ENCODE measurements at regions not wholly inside any gene's neighbourhood (a gene's known extent, or its start where the extent isn't known, plus 50 kb on each side); places are given as distances from the start of the nearest gene placed in this dataset.

DNA sequence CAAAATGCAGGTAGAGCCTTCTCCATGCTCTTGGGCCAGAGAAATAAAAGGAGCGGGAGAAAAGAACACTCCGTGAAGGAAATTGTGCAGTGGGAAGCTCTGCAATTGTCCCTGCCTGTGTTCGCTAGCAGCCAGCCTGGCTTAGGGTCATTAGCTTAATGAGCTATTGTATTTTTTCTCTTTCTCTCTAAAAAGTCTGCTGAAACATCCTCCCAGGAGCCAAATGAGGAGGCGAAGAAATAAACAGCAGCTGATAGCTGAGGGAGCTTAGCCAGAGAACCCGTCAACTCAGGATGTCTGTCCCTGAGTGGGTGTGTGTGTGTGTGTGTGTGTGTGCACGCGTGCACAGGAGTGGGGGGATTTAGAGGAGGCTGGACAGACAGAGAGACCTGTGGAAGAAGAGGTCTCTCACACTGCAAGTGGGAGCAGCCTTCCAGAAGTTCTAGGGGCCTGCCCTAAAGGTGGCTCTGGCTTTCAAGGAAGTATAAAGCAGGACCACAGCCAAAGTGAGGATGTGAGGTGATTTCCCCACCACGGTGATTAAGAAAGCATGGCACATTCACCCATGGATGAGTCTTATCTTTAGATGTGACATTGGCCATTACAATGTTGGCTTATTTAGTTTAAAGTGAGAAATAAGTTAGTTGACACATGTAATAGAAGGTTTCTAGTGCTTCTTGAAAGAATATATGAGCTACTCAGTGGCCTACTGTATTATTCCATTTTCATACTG is 690.4 kb downstream of the RNF144A start:
- peaks cover 41% of the 10 kb centered on the region for H3K4me1 Mint-ChIP-seq (ENCODE audit: low read depth)
- intact Hi-C loops (cut with micrococcal nuclease), result no loop called here
- no peaks in the 10 kb centered on the region for H3K9me3 Mint-ChIP-seq
- no peaks in the 10 kb centered on the region for H3K27me3 Mint-ChIP-seq (ENCODE audit: insufficient read depth)
- DNase-seq (ENCODE audit: low spot score), result no peak
- H3K4me3 Mint-ChIP-seq, result no peak overlapping the region
- no peak overlapping the region for H3K27ac Mint-ChIP-seq
- no peaks in the 10 kb centered on the region for H3K36me3 Mint-ChIP-seq (ENCODE audit: low read depth)

GRCh38 chr2:7609556-7609955 is 692.3 kb downstream of the RNF144A start:
- no peaks in the 10 kb centered on the region for H3K27me3 Mint-ChIP-seq (ENCODE audit: insufficient read depth)
- no peaks in the 10 kb centered on the region for H3K36me3 Mint-ChIP-seq (ENCODE audit: low read depth)
- peak overlapping the region; percentile 62 for H3K27ac Mint-ChIP-seq
- H3K4me3 Mint-ChIP-seq, result no peak overlapping the region
- H3K4me1 Mint-ChIP-seq (ENCODE audit: low read depth), result peaks cover 41% of the 10 kb centered on the region
- intact Hi-C loops (cut with micrococcal nuclease), result no loop called here
- no peaks in the 10 kb centered on the region for H3K9me3 Mint-ChIP-seq
- DNase-seq (ENCODE audit: low spot score), result no peak

- intact Hi-C loops (cut with micrococcal nuclease), result no loop called here
- Mint-ChIP-seq H3K36me3 (ENCODE audit: low read depth) (no peaks in the 10 kb centered on the region), H3K27me3 (ENCODE audit: insufficient read depth) (no peaks in the 10 kb centered on the region), H3K9me3 (no peaks in the 10 kb centered on the region), H3K4me1 (ENCODE audit: low read depth) (peaks cover 41% of the 10 kb centered on the region), H3K4me3 (no peak overlapping the region), H3K27ac (peak overlapping the region; percentile 62)
- no peak for DNase-seq (ENCODE audit: low spot score)
Measured at GRCh38 chr2:7609974-7610373, 692.8 kb downstream of the RNF144A start.

DNA sequence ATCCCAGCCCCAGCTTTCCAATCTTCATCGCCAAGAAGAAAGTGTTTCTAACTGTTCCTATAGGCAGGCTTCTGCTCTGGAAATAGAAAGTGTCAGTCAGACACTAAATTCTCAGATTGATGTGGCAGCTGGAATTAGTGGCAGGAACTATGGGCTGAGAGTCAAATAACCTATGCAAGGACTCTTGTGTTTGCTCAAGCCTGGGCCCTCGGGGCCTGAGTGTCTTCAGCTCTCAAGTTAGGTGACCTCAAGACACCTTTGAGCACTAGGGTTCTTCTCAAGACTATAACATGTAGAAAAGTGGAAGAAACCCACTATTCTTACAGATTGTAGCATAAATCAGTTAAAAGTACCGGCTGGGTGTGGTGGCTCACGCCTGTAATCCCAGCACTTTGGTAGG is 694.5 kb downstream of the RNF144A start:
- H3K9me3 Mint-ChIP-seq, result no peaks in the 10 kb centered on the region
- no peaks in the 10 kb centered on the region for H3K27me3 Mint-ChIP-seq (ENCODE audit: insufficient read depth)
- no peak for DNase-seq (ENCODE audit: low spot score)
- H3K27ac Mint-ChIP-seq, result peak overlapping the region; percentile 30
- no peaks in the 10 kb centered on the region for H3K36me3 Mint-ChIP-seq (ENCODE audit: low read depth)
- peaks cover 40% of the 10 kb centered on the region for H3K4me1 Mint-ChIP-seq (ENCODE audit: low read depth)
- H3K4me3 Mint-ChIP-seq, result peak overlapping the region; percentile 48
- intact Hi-C loops (cut with micrococcal nuclease), result no loop called here

DNA sequence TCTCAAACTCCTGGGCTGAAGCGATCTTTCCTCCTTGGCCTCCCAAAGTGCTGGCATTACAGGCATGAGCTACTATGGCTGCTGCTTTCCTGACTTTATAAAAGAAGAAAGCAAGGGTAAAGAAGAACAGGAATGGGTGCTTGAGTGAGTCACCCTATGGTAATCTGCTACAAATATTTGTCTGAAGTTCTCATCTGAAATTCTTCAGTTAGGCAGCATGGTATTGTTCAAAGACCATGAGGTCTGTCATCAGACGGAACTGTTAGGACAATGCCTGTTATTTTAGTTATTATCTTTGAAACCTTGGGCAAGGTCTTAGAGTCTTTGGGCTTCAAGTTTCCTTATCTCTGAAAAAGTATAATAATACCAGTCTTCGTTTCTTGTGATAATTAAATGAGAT is 695.8 kb downstream of the RNF144A start:
- Mint-ChIP-seq H3K36me3 (ENCODE audit: low read depth) (no peaks in the 10 kb centered on the region), H3K4me3 (no peak overlapping the region), H3K27me3 (ENCODE audit: insufficient read depth) (no peaks in the 10 kb centered on the region), H3K4me1 (ENCODE audit: low read depth) (peaks cover 29% of the 10 kb centered on the region), H3K9me3 (no peaks in the 10 kb centered on the region), H3K27ac (no peak overlapping the region)
- DNase-seq (ENCODE audit: low spot score), result no peak
- intact Hi-C loops (cut with micrococcal nuclease), result no loop called here

DNA sequence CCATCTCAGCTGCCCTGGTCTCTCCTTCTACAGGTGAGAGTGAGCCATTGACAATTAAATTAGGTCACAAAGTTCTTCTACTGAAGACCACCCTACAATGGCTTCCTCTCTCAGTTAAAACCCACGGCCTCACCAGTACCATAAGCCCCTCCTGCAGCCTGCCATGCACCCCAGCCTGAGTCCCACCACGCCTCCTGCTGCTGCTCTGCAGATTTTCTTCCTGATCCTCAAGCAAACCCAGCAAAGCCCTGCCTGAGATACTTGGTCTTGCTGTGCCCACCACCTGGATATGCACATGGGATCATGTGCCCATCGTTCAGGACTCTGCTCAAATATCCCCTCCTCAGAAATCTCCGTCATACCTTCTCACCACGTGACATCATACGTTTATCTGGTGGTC is 696.6 kb downstream of the RNF144A start:
- no peaks in the 10 kb centered on the region for H3K36me3 Mint-ChIP-seq (ENCODE audit: low read depth)
- H3K27ac Mint-ChIP-seq, result no peak overlapping the region
- no peaks in the 10 kb centered on the region for H3K9me3 Mint-ChIP-seq
- intact Hi-C loops (cut with micrococcal nuclease), result no loop called here
- H3K4me3 Mint-ChIP-seq, result no peak overlapping the region
- H3K27me3 Mint-ChIP-seq (ENCODE audit: insufficient read depth), result no peaks in the 10 kb centered on the region
- DNase-seq (ENCODE audit: low spot score), result no peak
- peaks cover 25% of the 10 kb centered on the region for H3K4me1 Mint-ChIP-seq (ENCODE audit: low read depth)

- intact Hi-C loops (cut with micrococcal nuclease), result no loop called here
- H3K27me3 Mint-ChIP-seq (ENCODE audit: insufficient read depth), result no peaks in the 10 kb centered on the region
- peaks cover 6% of the 10 kb centered on the region for H3K36me3 Mint-ChIP-seq (ENCODE audit: low read depth)
Measured at GRCh38 chr2:7618031-7618430, 700.8 kb downstream of the RNF144A start.

GRCh38 chr2:7619203-7619970 is 702.2 kb downstream of the RNF144A start:
- Mint-ChIP-seq H3K27ac (no peak overlapping the region), H3K36me3 (ENCODE audit: low read depth) (peaks cover 6% of the 10 kb centered on the region), H3K9me3 (peaks cover 23% of the 10 kb centered on the region), H3K4me3 (no peak overlapping the region), H3K4me1 (ENCODE audit: low read depth) (peaks cover 26% of the 10 kb centered on the region), H3K27me3 (ENCODE audit: insufficient read depth) (no peaks in the 10 kb centered on the region)
- intact Hi-C loops (cut with micrococcal nuclease), result no loop called here
- no peak for DNase-seq (ENCODE audit: low spot score)

More at GRCh38 chr2:7618031-7618430, 700.8 kb downstream of the RNF144A start:
- H3K4me3 Mint-ChIP-seq, result no peak overlapping the region
- DNase-seq (ENCODE audit: low spot score), result no peak
- H3K27ac Mint-ChIP-seq, result no peak overlapping the region
- peaks cover 23% of the 10 kb centered on the region for H3K9me3 Mint-ChIP-seq
- H3K4me1 Mint-ChIP-seq (ENCODE audit: low read depth), result peaks cover 26% of the 10 kb centered on the region

- Mint-ChIP-seq H3K9me3 (peaks cover 26% of the 10 kb centered on the region), H3K4me1 (ENCODE audit: low read depth) (peaks cover 26% of the 10 kb centered on the region), H3K27ac (no peak overlapping the region), H3K4me3 (no peak overlapping the region), H3K36me3 (ENCODE audit: low read depth) (peaks cover 6% of the 10 kb centered on the region), H3K27me3 (ENCODE audit: insufficient read depth) (no peaks in the 10 kb centered on the region)
- no peak for DNase-seq (ENCODE audit: low spot score)
- intact Hi-C loops (cut with micrococcal nuclease), result loop anchor here (1.0 kb wide), 2 partner anchors 52 to 193 kb away; no protein-coding TSS in a partner anchor
Measured at GRCh38 chr2:7620255-7620654, 703.0 kb downstream of the RNF144A start.

DNA sequence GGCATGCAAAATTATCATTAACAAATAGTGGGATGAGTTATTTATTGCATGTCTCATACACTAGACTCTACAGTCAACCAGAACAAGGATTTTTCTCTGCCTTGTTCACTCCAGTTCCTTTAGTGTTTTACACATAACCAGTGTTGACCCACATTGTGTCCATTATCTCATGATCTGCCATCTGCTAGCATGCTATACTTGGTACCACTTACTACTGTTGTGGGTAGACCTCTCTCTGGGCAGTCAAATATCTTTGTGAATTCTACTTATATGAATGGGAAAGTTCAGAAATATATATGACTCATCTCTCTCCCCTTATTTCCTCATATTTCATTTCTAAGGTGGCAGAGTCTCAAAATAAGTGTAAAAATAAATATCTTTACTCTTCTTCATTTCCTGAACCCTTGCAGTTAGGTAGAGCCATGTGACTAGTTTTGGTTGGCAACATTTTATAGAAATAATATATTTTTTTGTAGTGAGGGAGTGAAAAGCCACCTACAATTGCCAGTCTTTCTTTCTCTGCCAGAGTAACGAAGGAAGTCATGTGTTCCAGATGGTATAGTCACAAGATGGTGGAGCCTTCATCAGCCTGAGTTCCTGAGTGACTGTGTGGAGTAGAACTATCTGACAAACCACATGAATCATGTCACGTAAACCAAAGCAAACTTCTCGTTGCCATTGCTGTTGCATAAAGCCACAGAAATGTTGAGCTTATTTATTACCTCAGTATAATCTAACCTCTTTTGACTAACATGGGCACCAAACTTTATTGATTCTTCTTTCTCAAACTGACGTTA is 704.0 kb downstream of the RNF144A start:
- H3K36me3 Mint-ChIP-seq (ENCODE audit: low read depth), result peaks cover 6% of the 10 kb centered on the region
- DNase-seq (ENCODE audit: low spot score), result no peak
- no peak overlapping the region for H3K4me3 Mint-ChIP-seq
- H3K9me3 Mint-ChIP-seq, result peaks cover 26% of the 10 kb centered on the region
- no peak overlapping the region for H3K27ac Mint-ChIP-seq
- H3K27me3 Mint-ChIP-seq (ENCODE audit: insufficient read depth), result no peaks in the 10 kb centered on the region
- intact Hi-C loops (cut with micrococcal nuclease), result no loop called here
- peaks cover 26% of the 10 kb centered on the region for H3K4me1 Mint-ChIP-seq (ENCODE audit: low read depth)

- H3K9me3 Mint-ChIP-seq, result peaks cover 27% of the 10 kb centered on the region
- no peak for DNase-seq (ENCODE audit: low spot score)
- no peaks in the 10 kb centered on the region for H3K27me3 Mint-ChIP-seq (ENCODE audit: insufficient read depth)
- H3K4me1 Mint-ChIP-seq (ENCODE audit: low read depth), result peaks cover 13% of the 10 kb centered on the region
- H3K27ac Mint-ChIP-seq, result no peak overlapping the region
- intact Hi-C loops (cut with micrococcal nuclease), result no loop called here
- H3K4me3 Mint-ChIP-seq, result no peak overlapping the region
- H3K36me3 Mint-ChIP-seq (ENCODE audit: low read depth), result peaks cover 10% of the 10 kb centered on the region
Measured at GRCh38 chr2:7625392-7626138, 708.4 kb downstream of the RNF144A start.

DNA sequence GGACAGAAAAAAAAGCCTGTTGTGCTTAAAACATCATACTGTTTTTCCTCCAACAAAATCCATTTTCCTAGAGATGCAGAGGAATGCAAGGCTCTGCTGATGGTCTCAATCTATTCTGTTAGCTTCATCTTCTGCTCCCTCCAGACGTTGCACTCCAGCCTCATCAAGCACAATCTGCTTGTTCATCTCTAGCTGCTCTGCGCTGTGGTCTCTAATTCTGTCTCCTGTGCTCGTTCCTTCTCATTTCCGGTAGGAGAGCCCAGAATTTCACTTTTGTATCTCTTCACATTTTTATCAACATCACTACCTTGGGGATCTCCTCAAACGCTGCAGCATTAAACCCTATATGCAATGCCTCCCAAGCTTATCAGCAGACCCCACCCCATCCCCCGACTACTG is 708.9 kb downstream of the RNF144A start:
- intact Hi-C loops (cut with micrococcal nuclease), result no loop called here
- Mint-ChIP-seq H3K9me3 (peaks cover 25% of the 10 kb centered on the region), H3K27me3 (ENCODE audit: insufficient read depth) (no peaks in the 10 kb centered on the region)

More for the DNA sequence above, 708.9 kb downstream of the RNF144A start:
- Mint-ChIP-seq H3K27ac (no peak overlapping the region), H3K36me3 (ENCODE audit: low read depth) (peaks cover 8% of the 10 kb centered on the region), H3K4me1 (ENCODE audit: low read depth) (peaks cover 9% of the 10 kb centered on the region), H3K4me3 (no peak overlapping the region)
- DNase-seq (ENCODE audit: low spot score), result no peak

Measured in activated T-helper 1 cell treated with anti-CD3 and anti-CD28 coated beads, Interleukin-12 subunit alpha, Interleukin-12 subunit beta, Interleukin-2, Interleukin-4 antibody, amounts not matched to agents 30 ng/mL and 10 ng/mL and 1 ng/mL, durations not matched to agents 14 hours and 24 hours and 36 hours (primary cell).